Hematopoietic multipotent progenitor cell treated with erythropoietin and hydrocortisone succinate and interleukin-3 and kit ligand, for 17 days (in vitro differentiated cells): ENCODE measurements at regions not wholly inside any gene's neighbourhood (a gene's known extent, or its start where the extent isn't known, plus 50 kb on each side); places are given as distances from the start of the nearest gene placed in this dataset.
"Not testable (repeated sequence)": the region's sequence is repeated elsewhere in the genome, so short reads cannot be mapped to it uniquely, and the experiment has no call there.

Experiments used
- DNase-seq: peaks from one replicate; pipeline ENCODE4 v3.0.0-alpha.2; 2015; ENCODE audit warnings: low spot score

GRCh38 chr22:49721211-49721763 lies 106.4 kb downstream of the BRD1 start:
- DNase-seq = no peak

- no peak for DNase-seq
These were observed 107.3 kb downstream of the BRD1 start for GRCh38 chr22:49720279-49720959.

DNA sequence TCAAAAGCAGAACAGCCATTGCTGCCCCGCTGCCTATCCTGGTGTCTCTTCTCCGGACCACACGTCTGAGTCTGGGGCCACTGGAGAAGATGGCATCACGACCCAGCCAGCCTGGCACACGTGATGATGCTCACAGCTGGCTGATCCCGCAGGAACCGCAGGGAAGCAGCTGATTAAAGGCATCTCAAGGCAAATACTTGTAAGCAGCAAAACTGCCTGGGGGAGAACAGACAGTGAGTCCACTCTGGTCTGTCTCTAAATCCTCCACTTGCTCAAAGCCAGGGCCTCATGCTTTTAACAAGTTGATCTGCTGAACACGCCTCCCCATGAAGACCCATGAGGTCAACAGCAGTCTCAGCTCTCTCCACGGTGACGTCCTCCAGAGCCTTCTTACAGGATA lies 108.6 kb downstream of the BRD1 start:
- DNase-seq = no peak

GRCh38 chr22:49718396-49718795 lies 109.3 kb downstream of the BRD1 start:
- DNase-seq = no peak

DNA sequence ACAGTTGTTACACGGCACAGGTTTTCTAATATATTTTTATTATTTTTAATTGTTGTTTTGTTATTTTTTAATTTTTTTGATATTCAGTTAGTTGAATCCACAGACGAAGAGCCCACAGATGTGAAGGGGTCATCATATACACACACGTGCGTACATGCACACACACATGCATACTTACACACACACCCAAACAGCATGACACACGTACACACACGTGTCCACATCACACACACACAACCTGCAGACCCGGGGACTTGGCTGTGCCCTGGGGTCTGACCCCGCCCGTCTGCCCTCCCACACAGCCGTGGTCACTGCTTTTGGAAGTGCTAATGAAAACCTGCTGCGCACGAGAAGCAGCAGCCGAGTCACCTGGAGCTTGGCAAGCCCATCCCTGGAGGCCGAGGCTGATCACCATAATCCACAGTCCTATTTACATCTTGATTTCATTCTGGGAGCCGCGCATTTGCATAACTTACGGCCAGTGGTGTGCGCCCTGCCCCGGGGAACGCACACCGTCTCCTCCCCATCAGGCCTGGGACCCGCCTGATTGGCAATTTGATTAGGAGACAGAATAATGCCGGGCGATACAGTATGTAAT lies 110.3 kb downstream of the BRD1 start:
- DNase-seq = no peak

- no peak for DNase-seq
These were observed 111.2 kb downstream of the BRD1 start for GRCh38 chr22:49716441-49716840.

DNA sequence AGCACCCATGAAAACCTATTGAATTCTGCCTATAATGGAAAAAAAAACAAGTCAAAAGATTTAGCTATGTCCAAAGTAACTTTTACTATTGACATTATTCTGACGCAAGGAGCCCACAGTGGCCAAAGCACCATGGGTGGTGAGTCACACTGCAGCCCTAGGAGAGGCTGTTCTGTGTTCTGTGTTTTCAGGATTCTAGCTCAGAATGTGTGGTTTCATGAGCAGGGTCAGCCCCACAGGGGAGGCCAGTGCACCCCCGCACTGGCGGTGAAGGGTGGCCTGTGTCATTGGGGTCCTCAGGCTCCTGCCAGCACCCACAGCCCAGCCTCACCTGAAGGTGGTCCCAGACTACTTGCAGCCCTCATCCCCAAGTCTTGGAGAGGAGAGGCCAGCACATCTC lies 112.2 kb downstream of the BRD1 start:
- no peak for DNase-seq

GRCh38 chr22:49713003-49713402 lies 114.7 kb downstream of the BRD1 start:
- no peak for DNase-seq

- DNase-seq = no peak
These were observed 115.4 kb downstream of the BRD1 start for GRCh38 chr22:49712195-49712791.

DNA sequence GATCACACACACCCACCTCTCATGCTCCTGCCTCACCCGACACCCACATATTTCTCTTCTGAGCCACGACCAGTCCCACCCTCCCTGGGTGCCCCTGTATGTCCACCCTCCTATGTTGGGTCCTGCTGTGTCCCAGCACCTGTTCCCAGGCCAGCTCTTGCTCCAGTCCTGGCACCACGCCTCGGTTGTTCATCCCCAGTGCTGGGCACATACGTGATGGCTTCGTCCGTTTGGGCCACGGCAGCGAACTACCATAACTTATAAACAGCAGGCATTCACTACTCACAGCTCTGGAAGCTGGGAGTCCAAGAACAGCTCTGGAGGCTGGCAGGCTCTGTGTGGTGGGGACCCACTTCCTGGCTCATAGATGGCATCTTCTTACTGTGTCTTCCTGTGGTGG lies 116.9 kb downstream of the BRD1 start:
- DNase-seq = no peak

GRCh38 chr22:49709464-49709863 lies 118.2 kb downstream of the BRD1 start:
- no peak for DNase-seq

- DNase-seq = no peak
These were observed 121.7 kb downstream of the BRD1 start for GRCh38 chr22:49705972-49706352.

DNA sequence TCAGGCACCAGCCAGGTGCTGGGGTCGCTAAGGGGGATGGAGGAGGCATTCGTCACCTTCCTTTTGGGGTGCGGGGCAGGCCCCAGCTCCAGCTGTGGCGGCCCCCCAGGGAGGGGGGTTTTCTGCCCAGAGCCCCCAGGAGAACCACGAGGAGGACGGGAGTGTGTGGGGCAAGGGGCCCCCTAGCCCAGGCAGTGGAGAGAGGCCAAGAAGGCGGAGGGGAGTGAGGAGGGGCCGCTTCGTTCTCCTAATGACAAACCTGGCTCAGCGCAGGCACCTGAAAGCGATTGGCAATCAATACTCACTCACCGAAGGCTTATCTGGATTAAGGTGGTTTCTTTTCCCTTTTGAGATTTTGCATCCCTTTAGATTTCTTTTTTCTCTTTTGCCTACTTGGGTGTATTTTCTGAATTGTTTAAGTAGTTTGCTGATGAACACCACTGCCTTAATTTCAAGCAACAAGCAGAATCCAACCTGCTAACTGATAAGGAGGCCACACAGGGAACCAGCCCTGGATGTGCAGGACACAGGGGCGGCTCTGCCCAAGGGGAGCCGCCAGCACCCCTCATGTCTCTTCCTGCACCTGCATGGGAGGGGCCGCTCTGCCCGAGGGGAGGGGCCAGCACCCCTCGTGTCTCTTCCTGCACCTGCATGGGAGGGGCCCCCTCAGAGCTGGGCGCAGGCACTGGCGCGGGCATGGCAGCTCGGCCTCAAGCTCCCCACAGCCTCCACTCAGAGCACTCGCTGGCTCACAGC lies 122.3 kb downstream of the BRD1 start:
- DNase-seq = no peak

- DNase-seq = no peak
These were observed 123.1 kb downstream of the BRD1 start for GRCh38 chr22:49704345-49705215.

- DNase-seq = no peak
These were observed 123.7 kb downstream of the BRD1 start for GRCh38 chr22:49703990-49704344.

DNA sequence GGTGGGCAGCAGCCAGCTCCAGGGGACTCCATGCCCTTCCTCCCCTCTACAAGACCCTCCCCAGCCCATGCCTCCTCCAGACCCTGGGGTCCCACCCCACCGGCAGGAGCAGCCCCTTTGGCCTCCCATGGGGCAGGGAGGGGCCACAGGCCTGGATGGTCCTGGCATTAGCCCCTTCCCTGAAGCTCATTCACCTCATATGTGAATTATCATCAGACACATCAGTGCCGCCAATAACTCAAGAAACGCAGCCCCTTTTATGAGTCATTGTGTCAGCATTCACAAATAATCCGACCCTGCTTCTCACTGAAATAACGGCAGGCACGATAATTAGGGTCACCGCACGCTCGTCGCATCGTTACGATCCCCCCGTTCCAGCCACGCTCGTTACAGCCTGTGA lies 124.2 kb downstream of the BRD1 start:
- DNase-seq = no peak

- DNase-seq = no peak
These were observed 125.6 kb downstream of the BRD1 start for GRCh38 chr22:49702068-49702397.

- DNase-seq = peak; percentile 27
These were observed 126.1 kb downstream of the BRD1 start for GRCh38 chr22:49701380-49702067.

DNA sequence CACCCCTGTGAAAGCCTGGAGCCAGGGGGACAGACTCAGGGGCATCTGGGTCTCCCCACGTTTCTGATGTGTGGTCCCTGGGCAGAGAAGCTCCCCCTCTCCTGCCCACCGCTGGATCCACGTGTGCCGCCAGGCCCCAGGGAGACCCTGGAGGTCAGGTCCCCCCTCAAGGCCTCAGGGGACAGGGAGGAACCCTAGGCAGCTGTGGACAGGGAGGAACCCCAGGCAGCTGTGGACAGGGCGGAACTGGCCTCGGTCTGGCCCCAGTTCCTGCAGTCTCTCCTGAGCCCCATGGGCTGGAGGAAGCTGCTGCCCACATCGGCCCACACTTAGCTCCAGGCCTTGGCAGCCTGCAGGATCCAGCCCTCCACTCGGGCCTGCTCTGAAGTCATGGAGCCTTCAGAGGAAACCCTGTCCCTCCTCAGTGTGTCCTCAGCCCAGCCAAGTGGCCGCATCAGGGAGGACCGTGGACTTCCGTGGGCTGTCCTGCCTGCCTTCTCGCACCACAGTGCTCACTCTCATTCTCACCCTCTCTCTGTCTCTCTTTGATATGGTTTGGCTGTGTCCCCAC lies 127.7 kb downstream of the BRD1 start:
- DNase-seq = no peak

- DNase-seq = no peak
These were observed 128.2 kb downstream of the BRD1 start for GRCh38 chr22:49699476-49699875.

DNA sequence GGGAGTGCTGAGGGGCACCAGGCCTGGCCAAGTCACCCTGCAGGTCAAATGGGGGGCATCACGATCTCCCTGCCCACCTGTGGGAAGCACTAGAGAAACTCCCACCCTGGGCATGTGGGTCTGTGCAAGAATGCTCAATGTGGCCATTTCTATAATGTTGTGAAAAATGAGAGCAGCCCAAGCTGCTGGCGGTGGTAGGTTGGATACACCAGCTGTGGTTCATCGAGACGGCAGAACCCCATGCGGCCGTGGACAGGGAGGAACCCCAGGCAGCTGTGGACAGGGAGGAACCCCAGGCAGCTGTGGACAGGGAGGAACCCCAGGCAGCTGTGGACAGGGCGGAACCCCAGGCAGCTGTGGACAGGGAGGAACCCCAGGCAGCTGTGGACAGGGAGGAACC lies 129.1 kb downstream of the BRD1 start:
- not testable (repeated sequence) for DNase-seq
